Loucy (cell line): ENCODE measurements at regions not wholly inside any gene's neighbourhood (a gene's known extent, or its start where the extent isn't known, plus 50 kb on each side); places are given as distances from the start of the nearest gene placed in this dataset.

ENCODE experiments used
- H2AFZ ChIP-seq: fragments of 200-600 bp; sonication (generic); 2 replicates; pipeline ENCODE4 v1.6.0; 2016; ENCODE audit warnings: antibody characterized with exemption, mild to moderate bottlenecking, low read length, moderate library complexity
- H3F3A ChIP-seq: fragments of 200-600 bp; 2 replicates; pipeline ENCODE4 v1.6.0; 2016; ENCODE audit warnings: antibody characterized with exemption, low read depth, mild to moderate bottlenecking
- H3K27me3 ChIP-seq: fragments of 200-600 bp; sonication (generic); 2 replicates; pipeline ENCODE4 v1.6.1; 2014; ENCODE audit warnings: low read length, mild to moderate bottlenecking; ENCODE audit not compliant: insufficient read depth, poor library complexity, severe bottlenecking
- H3K36me3 ChIP-seq: fragments of 200-600 bp; sonication (generic); 2 replicates; pipeline ENCODE4 v1.6.1; 2016; ENCODE audit warnings: low read length; ENCODE audit not compliant: insufficient read depth
- H3K4me1 ChIP-seq: fragments of 200-600 bp; sonication (generic); 2 replicates; pipeline ENCODE4 v1.5.1; 2014; ENCODE audit warnings: low read length, mild to moderate bottlenecking; ENCODE audit not compliant: insufficient read depth, poor library complexity, severe bottlenecking
- H3K4me2 ChIP-seq: fragments of 200-600 bp; sonication (generic); 2 replicates; pipeline ENCODE4 v1.6.0; 2014; ENCODE audit warnings: antibody characterized with exemption, low read length, low read depth, mild to moderate bottlenecking; ENCODE audit not compliant: poor library complexity, severe bottlenecking
- H3K4me3 ChIP-seq: fragments of 200-600 bp; sonication (generic); 2 replicates; pipeline ENCODE4 v1.5.1; 2014; ENCODE audit warnings: low read length, mild to moderate bottlenecking, mixed read lengths; ENCODE audit not compliant: poor library complexity, severe bottlenecking
- H3K79me2 ChIP-seq: fragments of 200-600 bp; sonication (generic); 2 replicates; pipeline ENCODE4 v1.6.1; 2014; ENCODE audit warnings: low read length; ENCODE audit not compliant: insufficient read depth
- H3K9ac ChIP-seq: fragments of 200-600 bp; sonication (generic); 2 replicates; pipeline ENCODE4 v1.6.0; 2014; ENCODE audit warnings: mild to moderate bottlenecking, low read depth, low read length, moderate library complexity; ENCODE audit not compliant: poor library complexity, severe bottlenecking
- H3K9me2 ChIP-seq: fragments of 200-600 bp; sonication (generic); replicated peaks from 2 replicates; pipeline ENCODE4 v1.6.1; 2016; ENCODE audit warnings: low read depth, low read length, mixed read lengths
- H3K9me3 ChIP-seq: fragments of 200-600 bp; sonication (generic); 2 replicates; pipeline ENCODE4 v1.6.1; 2014; ENCODE audit warnings: mild to moderate bottlenecking, antibody characterized with exemption, low read length, low read depth; ENCODE audit not compliant: insufficient read depth
- H4K20me1 ChIP-seq: fragments of 200-600 bp; sonication (generic); 2 replicates; pipeline ENCODE4 v1.6.0; 2014; ENCODE audit warnings: antibody characterized with exemption, low read length, mild to moderate bottlenecking; ENCODE audit not compliant: insufficient read depth, poor library complexity, severe bottlenecking
- EZH2phosphoT487 ChIP-seq: fragments of 200-600 bp; IDR thresholded peaks from 2 replicates; pipeline ENCODE4 v1.6.1; 2018; ENCODE audit warnings: antibody characterized with exemption, mild to moderate bottlenecking, moderate library complexity, borderline replicate concordance
- TF ChIP-seq, protein P1 (sequence below): fragments of 200-600 bp; sonication (generic); conservative IDR thresholded peaks from 2 replicates; pipeline ENCODE4 v1.5.1; 2014; ENCODE audit warnings: mild to moderate bottlenecking, antibody characterized with exemption, low read length

DNA sequence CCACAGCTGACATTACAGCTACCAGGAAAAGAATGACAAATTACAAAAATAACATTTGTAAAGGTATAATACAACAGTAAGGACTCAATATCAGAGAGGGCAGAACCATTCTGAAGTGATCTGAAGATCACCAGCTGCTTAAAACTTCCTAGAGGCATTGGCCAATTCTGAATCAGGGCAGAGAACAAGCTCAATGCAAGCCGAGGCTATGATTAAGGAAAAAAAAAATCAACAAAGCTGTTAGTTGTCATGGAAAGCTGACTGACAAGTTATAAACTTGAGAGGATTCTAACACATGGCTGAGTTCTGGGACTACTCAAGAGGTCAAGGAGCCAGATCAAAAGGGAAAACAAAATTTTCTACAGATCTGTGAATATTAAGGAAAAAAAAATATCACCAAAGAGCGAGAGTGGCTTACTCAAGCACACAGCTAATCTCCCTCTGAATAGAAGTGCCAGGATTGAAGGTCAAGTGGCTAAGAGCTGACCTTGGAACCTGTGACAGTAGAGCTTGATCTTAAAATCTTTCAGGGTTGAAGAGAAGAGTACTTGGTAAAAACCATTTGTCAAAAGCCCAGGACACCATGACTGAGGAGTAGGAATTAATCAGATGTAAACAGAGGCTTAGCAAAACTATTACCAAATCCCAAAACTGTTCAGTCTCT, 383.4 kb downstream of the USP25 start:
- Histone ChIP-seq H3K9me2 (no peaks in the 10 kb centered on the region), H3K4me1 (no peaks in the 10 kb centered on the region), H4K20me1 (no peaks in the 10 kb centered on the region), H3K36me3 (no peaks in the 10 kb centered on the region), H3K9me3 (no peaks in the 10 kb centered on the region; the same call in 1 of the 2 replicates), H3K9ac (no peak overlapping the region), H3K4me3 (no peak overlapping the region), H2AFZ (no peak overlapping the region), H3F3A (no peaks in the 10 kb centered on the region), H3K79me2 (no peaks in the 10 kb centered on the region), H3K4me2 (no peak overlapping the region), H3K27me3 (no peaks in the 10 kb centered on the region)
- no peak for TF ChIP-seq EZH2phosphoT487
- TF ChIP-seq, protein P1, sequence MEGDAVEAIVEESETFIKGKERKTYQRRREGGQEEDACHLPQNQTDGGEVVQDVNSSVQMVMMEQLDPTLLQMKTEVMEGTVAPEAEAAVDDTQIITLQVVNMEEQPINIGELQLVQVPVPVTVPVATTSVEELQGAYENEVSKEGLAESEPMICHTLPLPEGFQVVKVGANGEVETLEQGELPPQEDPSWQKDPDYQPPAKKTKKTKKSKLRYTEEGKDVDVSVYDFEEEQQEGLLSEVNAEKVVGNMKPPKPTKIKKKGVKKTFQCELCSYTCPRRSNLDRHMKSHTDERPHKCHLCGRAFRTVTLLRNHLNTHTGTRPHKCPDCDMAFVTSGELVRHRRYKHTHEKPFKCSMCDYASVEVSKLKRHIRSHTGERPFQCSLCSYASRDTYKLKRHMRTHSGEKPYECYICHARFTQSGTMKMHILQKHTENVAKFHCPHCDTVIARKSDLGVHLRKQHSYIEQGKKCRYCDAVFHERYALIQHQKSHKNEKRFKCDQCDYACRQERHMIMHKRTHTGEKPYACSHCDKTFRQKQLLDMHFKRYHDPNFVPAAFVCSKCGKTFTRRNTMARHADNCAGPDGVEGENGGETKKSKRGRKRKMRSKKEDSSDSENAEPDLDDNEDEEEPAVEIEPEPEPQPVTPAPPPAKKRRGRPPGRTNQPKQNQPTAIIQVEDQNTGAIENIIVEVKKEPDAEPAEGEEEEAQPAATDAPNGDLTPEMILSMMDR: no peak

DNA sequence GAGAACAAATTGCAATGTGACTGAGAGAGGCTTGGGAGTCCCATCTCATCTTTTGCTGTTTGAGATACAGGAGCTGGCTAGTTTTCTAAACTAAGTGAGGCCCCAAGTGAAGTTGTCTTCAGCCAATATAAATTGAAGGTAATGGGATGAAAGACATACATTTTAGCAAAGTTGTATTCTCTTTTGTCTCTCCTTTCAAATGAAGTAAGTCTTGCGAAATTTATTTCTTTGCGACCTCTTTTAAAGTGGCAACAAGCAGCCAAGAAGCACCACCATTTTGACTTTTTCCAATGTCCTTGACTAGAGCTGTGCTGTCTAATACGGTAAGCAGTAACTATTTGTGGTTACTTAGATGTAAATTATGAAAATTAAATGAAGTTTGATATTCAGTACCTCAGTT, 385.7 kb downstream of the USP25 start:
- Histone ChIP-seq H3K9me3 (no peaks in the 10 kb centered on the region; the same call in 1 of the 2 replicates), H3K9ac (no peak overlapping the region), H2AFZ (no peak overlapping the region), H3K4me2 (no peak overlapping the region), H3K4me1 (no peaks in the 10 kb centered on the region), H3K79me2 (no peaks in the 10 kb centered on the region), H3K27me3 (no peaks in the 10 kb centered on the region), H3F3A (no peaks in the 10 kb centered on the region), H3K36me3 (no peaks in the 10 kb centered on the region), H3K4me3 (no peak overlapping the region), H3K9me2 (no peaks in the 10 kb centered on the region), H4K20me1 (no peaks in the 10 kb centered on the region)
- TF ChIP-seq, protein P1: no peak
- no peak for TF ChIP-seq EZH2phosphoT487

DNA sequence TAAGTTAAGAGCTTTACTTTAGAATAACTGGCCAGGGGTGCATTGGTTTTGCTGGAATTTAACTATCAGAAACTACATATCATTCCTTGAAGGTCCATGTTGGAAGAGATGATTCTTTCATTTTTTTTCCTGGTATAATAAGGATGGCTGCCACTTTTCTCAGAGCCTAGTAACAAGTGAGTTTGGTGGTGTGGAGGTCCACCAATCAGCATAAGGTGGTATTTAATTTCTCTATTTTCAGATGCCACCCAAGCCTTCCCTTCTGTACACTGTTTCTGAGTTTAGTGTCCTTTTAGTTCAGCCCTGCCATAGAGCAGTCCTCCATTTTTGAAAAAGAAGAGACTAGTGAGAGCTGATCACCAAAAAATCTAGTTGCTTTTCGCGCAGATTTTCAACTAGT, 386.3 kb downstream of the USP25 start:
- no peaks in the 10 kb centered on the region for H3K36me3 ChIP-seq
- H3K9me2 ChIP-seq: no peaks in the 10 kb centered on the region
- TF ChIP-seq, protein P1: no peak
- TF ChIP-seq EZH2phosphoT487: no peak
- no peaks in the 10 kb centered on the region for H3K27me3 ChIP-seq
- H3K4me3 ChIP-seq: no peak overlapping the region
- H2AFZ ChIP-seq: no peak overlapping the region
- H3F3A ChIP-seq: no peaks in the 10 kb centered on the region
- no peaks in the 10 kb centered on the region; the same call in 1 of the 2 replicates for H3K9me3 ChIP-seq
- no peak overlapping the region for H3K4me2 ChIP-seq
- H3K79me2 ChIP-seq: no peaks in the 10 kb centered on the region
- H3K4me1 ChIP-seq: no peaks in the 10 kb centered on the region
- H4K20me1 ChIP-seq: no peaks in the 10 kb centered on the region
- no peak overlapping the region for H3K9ac ChIP-seq
